ENCODE measurements at regions not wholly inside any gene's neighbourhood (a gene's known extent, or its start where the extent isn't known, plus 50 kb on each side); places are given as distances from the start of the nearest gene placed in this dataset.

GRCh38 chr12:127811988-127812387, 455.0 kb upstream of the TMEM132C start:
- TF ChIP-seq CTCF (IDR thresholded peaks at IDR 0.05 in 8 of 11, conservative IDR thresholded peaks at IDR 0.05 in 3 of 11) (no peak), POLR2A (IDR thresholded peaks at IDR 0.05) (no peak), POLR2AphosphoS5 (IDR thresholded peaks at IDR 0.05) (no peak)
